ENCODE measurements at regions not wholly inside any gene's neighbourhood (a gene's known extent, or its start where the extent isn't known, plus 50 kb on each side); places are given as distances from the start of the nearest gene placed in this dataset.

- TF ChIP-seq, protein P1, sequence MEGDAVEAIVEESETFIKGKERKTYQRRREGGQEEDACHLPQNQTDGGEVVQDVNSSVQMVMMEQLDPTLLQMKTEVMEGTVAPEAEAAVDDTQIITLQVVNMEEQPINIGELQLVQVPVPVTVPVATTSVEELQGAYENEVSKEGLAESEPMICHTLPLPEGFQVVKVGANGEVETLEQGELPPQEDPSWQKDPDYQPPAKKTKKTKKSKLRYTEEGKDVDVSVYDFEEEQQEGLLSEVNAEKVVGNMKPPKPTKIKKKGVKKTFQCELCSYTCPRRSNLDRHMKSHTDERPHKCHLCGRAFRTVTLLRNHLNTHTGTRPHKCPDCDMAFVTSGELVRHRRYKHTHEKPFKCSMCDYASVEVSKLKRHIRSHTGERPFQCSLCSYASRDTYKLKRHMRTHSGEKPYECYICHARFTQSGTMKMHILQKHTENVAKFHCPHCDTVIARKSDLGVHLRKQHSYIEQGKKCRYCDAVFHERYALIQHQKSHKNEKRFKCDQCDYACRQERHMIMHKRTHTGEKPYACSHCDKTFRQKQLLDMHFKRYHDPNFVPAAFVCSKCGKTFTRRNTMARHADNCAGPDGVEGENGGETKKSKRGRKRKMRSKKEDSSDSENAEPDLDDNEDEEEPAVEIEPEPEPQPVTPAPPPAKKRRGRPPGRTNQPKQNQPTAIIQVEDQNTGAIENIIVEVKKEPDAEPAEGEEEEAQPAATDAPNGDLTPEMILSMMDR (IDR thresholded peaks at IDR 0.05; ENCODE audit: low read depth, low read length), result no peak
- H3K4me3 ChIP-seq (ENCODE audit: low read depth, low read length), result no peak overlapping the region
Measured at GRCh38 chrX:4878640-4879039, 1165.2 kb upstream of the PRKX start.

- no peak overlapping the region for H3K4me3 ChIP-seq (ENCODE audit: low read depth, low read length)
- TF ChIP-seq, protein P1 (IDR thresholded peaks at IDR 0.05; ENCODE audit: low read depth, low read length), result no peak
Measured at GRCh38 chrX:4876268-4876667, 1162.8 kb upstream of the PRKX start.

DNA sequence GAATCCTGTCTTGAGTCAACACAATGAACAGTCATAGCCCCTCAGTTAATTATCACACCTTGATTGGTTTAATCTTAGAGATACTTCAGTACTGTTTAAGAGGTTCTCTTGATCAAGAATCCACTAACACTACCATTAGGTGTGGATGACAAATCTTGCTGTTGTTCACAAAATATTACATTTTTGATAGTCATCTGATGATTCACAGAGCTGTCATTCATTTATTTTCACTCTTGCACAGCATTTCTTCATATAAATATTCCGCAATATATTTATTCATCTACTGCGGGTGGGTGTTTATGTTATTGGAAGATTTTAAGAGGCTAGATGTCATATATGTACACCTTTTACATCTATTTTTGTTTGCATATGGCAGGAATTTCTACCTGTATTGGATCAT lies 1138.1 kb upstream of the PRKX start:
- H3K4me3 ChIP-seq (ENCODE audit: low read depth, low read length), result no peak overlapping the region
- TF ChIP-seq, protein P1 (IDR thresholded peaks at IDR 0.05; ENCODE audit: low read depth, low read length), result no peak

DNA sequence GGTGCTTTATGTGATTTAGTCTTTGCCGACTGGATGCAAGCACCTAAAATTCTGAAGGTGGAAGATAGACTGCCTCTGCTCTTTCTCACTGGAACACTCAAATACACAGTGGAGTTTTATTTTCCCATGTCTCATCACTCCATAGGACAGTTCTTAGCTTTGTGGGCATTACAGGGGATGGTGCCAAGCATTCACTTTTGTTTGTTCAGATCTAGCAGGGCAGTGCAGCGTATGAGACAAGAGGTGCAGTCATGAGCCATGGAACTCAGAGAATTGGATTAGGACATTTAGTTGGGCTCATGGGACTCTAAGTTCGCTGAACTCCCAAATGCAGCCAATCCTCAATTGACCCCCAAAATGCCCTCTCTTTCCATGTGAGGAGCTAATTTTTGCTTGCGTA lies 1136.9 kb upstream of the PRKX start:
- TF ChIP-seq, protein P1 (IDR thresholded peaks at IDR 0.05; ENCODE audit: low read depth, low read length), result no peak
- H3K4me3 ChIP-seq (ENCODE audit: low read depth, low read length), result no peak overlapping the region

- TF ChIP-seq, protein P1 (IDR thresholded peaks at IDR 0.05; ENCODE audit: low read depth, low read length), result no peak
- no peak overlapping the region for H3K4me3 ChIP-seq (ENCODE audit: low read depth, low read length)
Measured at GRCh38 chrX:4844376-4844775, 1130.9 kb upstream of the PRKX start.

DNA sequence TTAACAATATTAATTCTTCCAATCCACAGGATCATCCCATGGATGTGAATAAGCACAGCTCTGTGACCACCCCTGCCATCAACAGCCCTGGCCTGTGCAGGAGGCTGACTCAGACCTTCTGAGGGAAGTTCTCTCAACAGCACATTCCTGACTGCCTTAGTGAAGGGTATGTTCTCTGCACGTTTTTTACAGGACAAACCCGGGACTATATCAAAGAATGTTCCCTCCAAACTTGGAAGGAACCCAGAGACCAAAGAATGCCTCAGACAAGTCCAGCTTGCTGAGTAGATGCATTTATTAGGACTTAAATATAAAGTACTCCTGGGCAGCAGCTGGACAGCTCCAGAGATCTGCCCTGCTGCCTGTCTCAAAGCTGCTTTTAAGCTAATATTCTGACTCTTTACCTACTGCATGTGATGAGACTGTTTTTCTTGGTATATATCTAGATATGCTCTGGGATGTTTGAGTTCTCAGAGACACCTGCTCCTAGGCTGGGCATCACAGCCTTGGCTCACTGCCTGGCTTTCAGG lies 1127.8 kb upstream of the PRKX start:
- TF ChIP-seq, protein P1 (IDR thresholded peaks at IDR 0.05; ENCODE audit: low read depth, low read length), result no peak
- no peak overlapping the region for H3K4me3 ChIP-seq (ENCODE audit: low read depth, low read length)

- H3K4me3 ChIP-seq (ENCODE audit: low read depth, low read length), result no peak overlapping the region
- TF ChIP-seq, protein P1 (IDR thresholded peaks at IDR 0.05; ENCODE audit: low read depth, low read length), result no peak
Measured at GRCh38 chrX:4831574-4831973, 1118.1 kb upstream of the PRKX start.

All from WI38 (cell line).